HepG2 (cell line): ENCODE measurements at regions not wholly inside any gene's neighbourhood (a gene's known extent, or its start where the extent isn't known, plus 50 kb on each side); places are given as distances from the start of the nearest gene placed in this dataset.

Experiments used
- AGO1 ChIP-seq: fragments of 200-400 bp; formaldehyde crosslinking; IDR thresholded peaks from 2 replicates; pipeline ENCODE4 v1.6.1; 2017; ENCODE audit warnings: mild to moderate bottlenecking, low read depth, low read length, moderate library complexity; ENCODE audit not compliant: poor library complexity, severe bottlenecking
- BHLHE40 ChIP-seq: IDR thresholded peaks from 2 replicates; pipeline ENCODE4 v1.6.1; 2011; ENCODE audit warnings: low read length, improper control_type of control experiment
- ELF1 ChIP-seq: sonication (generic); formaldehyde crosslinking; IDR thresholded peaks from 2 replicates; pipeline ENCODE4 v1.4.0; 2020; ENCODE audit warnings: missing genetic modification reagents
- GABPB1 ChIP-seq: IDR thresholded peaks from 2 replicates; pipeline ENCODE4 v1.6.1; 2016; ENCODE audit warnings: mild to moderate bottlenecking, missing genetic modification reagents, moderate library complexity, missing compliant biosample characterization
- KAT7 ChIP-seq: IDR thresholded peaks from 2 replicates; pipeline ENCODE4 v1.6.1; 2018; ENCODE audit warnings: borderline replicate concordance, missing compliant biosample characterization
- MIER2 ChIP-seq: IDR thresholded peaks from 2 replicates; pipeline ENCODE4 v1.6.1; 2016; ENCODE audit warnings: missing biosample characterization, missing genetic modification reagents
- NR2F1 ChIP-seq, 2 experiments: fragments of 450-650 bp in 1 of 2; formaldehyde crosslinking in 1 of 2; IDR thresholded peaks; 2 replicates each; pipeline versions ENCODE4 v1.5.0 to v1.6.1; 2016 to 2020; ENCODE audit warnings: mild to moderate bottlenecking in 1 of 2, missing compliant biosample characterization in 1 of 2, missing genetic modification reagents in 1 of 2, moderate library complexity in 1 of 2
- REL ChIP-seq: sonication (generic); formaldehyde crosslinking; conservative IDR thresholded peaks from 2 replicates; pipeline ENCODE4 v1.8.0; 2022; ENCODE audit warnings: mild to moderate bottlenecking, missing genetic modification reagents, moderate library complexity
- YY1 ChIP-seq: IDR thresholded peaks from 2 replicates; pipeline ENCODE4 v1.6.1; 2011; ENCODE audit warnings: low read length, low read depth, moderate library complexity, mild to moderate bottlenecking; ENCODE audit not compliant: insufficient read depth, insufficient replicate concordance
- ZFP41 ChIP-seq: sonication (generic); formaldehyde crosslinking; IDR thresholded peaks from 2 replicates; pipeline ENCODE4 v1.4.0; 2020; ENCODE audit warnings: mild to moderate bottlenecking, missing genetic modification reagents, borderline replicate concordance
- ZKSCAN8 ChIP-seq: IDR thresholded peaks from 2 replicates; pipeline ENCODE4 v1.6.1; 2016; ENCODE audit warnings: borderline replicate concordance, missing genetic modification reagents, missing compliant biosample characterization
- ZNF44 ChIP-seq: sonication (generic); formaldehyde crosslinking; IDR thresholded peaks from 2 replicates; pipeline ENCODE4 v1.5.1; 2020; ENCODE audit warnings: mild to moderate bottlenecking, missing genetic modification reagents
- ZNF503 ChIP-seq: sonication (generic); formaldehyde crosslinking; IDR thresholded peaks from 2 replicates; pipeline ENCODE4 v1.4.0; 2020; ENCODE audit warnings: missing genetic modification reagents
- ZNF552 ChIP-seq: sonication (generic); formaldehyde crosslinking; IDR thresholded peaks from 2 replicates; pipeline ENCODE4 v1.9.0; 2022; ENCODE audit warnings: missing genetic modification reagents, mild to moderate bottlenecking, borderline replicate concordance
- ZNF576 ChIP-seq: sonication (generic); formaldehyde crosslinking; IDR thresholded peaks from 2 replicates; pipeline ENCODE4 v1.4.0; 2020; ENCODE audit warnings: mild to moderate bottlenecking, missing genetic modification reagents
- ZNF609 ChIP-seq: sonication (generic); formaldehyde crosslinking; IDR thresholded peaks from 2 replicates; pipeline ENCODE4 v1.4.0; 2020; ENCODE audit warnings: mild to moderate bottlenecking, missing genetic modification reagents, borderline replicate concordance
- ZNF883 ChIP-seq: sonication (generic); formaldehyde crosslinking; IDR thresholded peaks from 2 replicates; pipeline ENCODE4 v1.5.1; 2020; ENCODE audit warnings: mild to moderate bottlenecking, missing genetic modification reagents; ENCODE audit errors: not compliant biosample characterization
- TF ChIP-seq, protein P1 (sequence below): sonication (generic); formaldehyde crosslinking; IDR thresholded peaks from 2 replicates; pipeline ENCODE4 v1.4.0; 2020; ENCODE audit warnings: mild to moderate bottlenecking, missing genetic modification reagents

DNA sequence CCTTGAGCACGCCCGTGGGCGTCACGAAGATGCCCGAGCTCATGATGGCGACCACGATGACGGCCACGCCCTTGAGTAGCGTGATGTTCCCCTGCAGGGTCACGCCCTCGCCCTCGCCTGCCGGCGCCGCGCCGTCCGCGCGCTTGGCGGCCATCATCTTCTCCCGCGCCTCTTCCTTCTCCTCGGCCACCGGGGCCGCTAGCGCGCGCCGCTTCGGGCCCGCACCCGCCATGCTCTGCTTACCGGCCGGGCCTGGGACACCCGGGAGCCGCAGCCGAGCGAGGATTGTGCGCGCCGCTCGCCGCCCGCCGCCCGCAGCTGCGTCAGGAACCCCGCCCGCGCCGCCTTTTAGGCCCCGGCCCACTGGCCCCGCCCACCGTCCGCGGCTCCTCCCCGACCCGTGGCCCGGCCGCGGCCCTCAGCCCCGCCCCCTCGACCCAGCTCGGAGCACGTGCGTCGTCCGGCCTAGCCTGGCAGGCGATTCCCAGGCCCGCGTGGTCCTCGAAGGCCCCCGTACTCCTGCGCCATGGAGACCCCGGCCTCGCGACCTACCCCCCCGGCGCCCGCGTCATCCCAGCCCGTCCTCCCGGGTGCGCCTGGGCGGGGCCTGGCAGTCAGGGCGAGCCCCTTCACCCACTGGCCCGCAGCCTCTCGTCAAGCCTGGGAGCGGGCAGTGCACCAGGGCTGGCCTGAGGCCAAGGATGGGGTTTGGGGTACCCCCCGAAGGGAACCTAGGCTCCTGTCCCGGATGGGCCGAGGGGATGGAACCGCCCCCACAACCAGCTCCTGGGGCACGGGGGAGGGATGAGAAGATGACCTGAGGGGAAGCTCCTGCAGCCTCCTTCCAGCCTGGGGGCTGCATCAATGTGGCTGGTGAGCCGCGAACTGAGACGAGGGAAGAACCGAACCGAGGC lies 79.0 kb upstream of the METTL9 start (continued):
- TF ChIP-seq ZNF609 (CRISPR knock-in tag) (peak; percentile 93), AGO1 (peak; percentile 54), ZNF552 (CRISPR knock-in tag) (peak; percentile 98), GABPB1 (CRISPR knock-in tag) (peak; percentile 88), MIER2 (CRISPR knock-in tag) (peak; percentile 82), BHLHE40 (peak; percentile 98), ZKSCAN8 (CRISPR knock-in tag) (peak; percentile 96; the same call in 1 of the 2 replicates), ZFP41 (CRISPR knock-in tag) (peak; percentile 98), REL (CRISPR knock-in tag) (peak; percentile 100), NR2F1 (CRISPR knock-in tag; IDR thresholded peaks at IDR 0.05) (peak; percentile 62 to 75), ZNF503 (CRISPR knock-in tag) (peak; percentile 94; the same call in 1 of the 2 replicates), KAT7 (peak; percentile 89; the same call in 1 of the 2 replicates), ZNF44 (peak; percentile 98; the same call in 1 of the 2 replicates), ELF1 (CRISPR knock-in tag) (peak; percentile 71; the same call in 1 of the 2 replicates), YY1 (peak; percentile 61), ZNF576 (peak; percentile 97), ZNF883 (CRISPR knock-in tag) (peak; percentile 97)
- TF ChIP-seq, protein P1, sequence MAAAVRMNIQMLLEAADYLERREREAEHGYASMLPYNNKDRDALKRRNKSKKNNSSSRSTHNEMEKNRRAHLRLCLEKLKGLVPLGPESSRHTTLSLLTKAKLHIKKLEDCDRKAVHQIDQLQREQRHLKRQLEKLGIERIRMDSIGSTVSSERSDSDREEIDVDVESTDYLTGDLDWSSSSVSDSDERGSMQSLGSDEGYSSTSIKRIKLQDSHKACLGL (CRISPR knock-in tag) = peak; percentile 99
